Astrocyte of the cerebellum (primary cell): ENCODE measurements at regions not wholly inside any gene's neighbourhood (a gene's known extent, or its start where the extent isn't known, plus 50 kb on each side); places are given as distances from the start of the nearest gene placed in this dataset.

Experiments
- DNase-seq: peaks from one replicate; pipeline ENCODE4 v3.0.0-alpha.2; 2011; ENCODE audit warnings: low read depth
- H3K4me3 ChIP-seq: 2 replicates; pipeline ENCODE4 v1.5.1; 2011; ENCODE audit warnings: mild to moderate bottlenecking, low read depth, low read length, moderate library complexity
- in situ Hi-C: cut with HindIII; loops from 2 replicates; pipeline ENCODE4 v1.10.0; 2017; ENCODE audit warnings: low sequenced_read_pairs
- TF ChIP-seq, protein P1 (sequence below): IDR thresholded peaks from 2 replicates; pipeline ENCODE4 v1.5.1; 2012; ENCODE audit warnings: low read length, low read depth, moderate library complexity, mild to moderate bottlenecking; ENCODE audit errors: missing control alignments

DNA sequence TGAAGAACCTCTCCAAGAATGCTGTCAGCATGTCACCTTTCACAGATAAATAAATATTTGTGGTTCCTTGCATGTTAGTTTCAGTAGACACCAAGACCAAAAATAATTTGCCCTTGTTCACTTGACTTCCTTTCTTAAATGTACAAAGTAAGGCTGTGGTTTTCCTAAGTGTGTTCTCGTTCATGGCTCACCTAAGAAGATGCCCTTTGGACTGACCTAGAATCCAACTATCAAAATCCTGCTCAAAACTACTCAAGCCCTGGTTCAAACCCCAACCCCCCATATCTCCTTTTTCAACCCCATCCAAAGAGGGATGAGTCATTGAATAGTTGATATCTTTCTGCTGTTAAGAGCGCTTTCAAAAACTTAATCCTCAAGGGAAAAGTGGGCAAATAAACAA, 247.8 kb upstream of the ZNF507 start:
- in situ Hi-C loops, result no loop called here
- no peak overlapping the region for H3K4me3 ChIP-seq
- TF ChIP-seq, protein P1, sequence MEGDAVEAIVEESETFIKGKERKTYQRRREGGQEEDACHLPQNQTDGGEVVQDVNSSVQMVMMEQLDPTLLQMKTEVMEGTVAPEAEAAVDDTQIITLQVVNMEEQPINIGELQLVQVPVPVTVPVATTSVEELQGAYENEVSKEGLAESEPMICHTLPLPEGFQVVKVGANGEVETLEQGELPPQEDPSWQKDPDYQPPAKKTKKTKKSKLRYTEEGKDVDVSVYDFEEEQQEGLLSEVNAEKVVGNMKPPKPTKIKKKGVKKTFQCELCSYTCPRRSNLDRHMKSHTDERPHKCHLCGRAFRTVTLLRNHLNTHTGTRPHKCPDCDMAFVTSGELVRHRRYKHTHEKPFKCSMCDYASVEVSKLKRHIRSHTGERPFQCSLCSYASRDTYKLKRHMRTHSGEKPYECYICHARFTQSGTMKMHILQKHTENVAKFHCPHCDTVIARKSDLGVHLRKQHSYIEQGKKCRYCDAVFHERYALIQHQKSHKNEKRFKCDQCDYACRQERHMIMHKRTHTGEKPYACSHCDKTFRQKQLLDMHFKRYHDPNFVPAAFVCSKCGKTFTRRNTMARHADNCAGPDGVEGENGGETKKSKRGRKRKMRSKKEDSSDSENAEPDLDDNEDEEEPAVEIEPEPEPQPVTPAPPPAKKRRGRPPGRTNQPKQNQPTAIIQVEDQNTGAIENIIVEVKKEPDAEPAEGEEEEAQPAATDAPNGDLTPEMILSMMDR, result no peak
- DNase-seq, result no peak

DNA sequence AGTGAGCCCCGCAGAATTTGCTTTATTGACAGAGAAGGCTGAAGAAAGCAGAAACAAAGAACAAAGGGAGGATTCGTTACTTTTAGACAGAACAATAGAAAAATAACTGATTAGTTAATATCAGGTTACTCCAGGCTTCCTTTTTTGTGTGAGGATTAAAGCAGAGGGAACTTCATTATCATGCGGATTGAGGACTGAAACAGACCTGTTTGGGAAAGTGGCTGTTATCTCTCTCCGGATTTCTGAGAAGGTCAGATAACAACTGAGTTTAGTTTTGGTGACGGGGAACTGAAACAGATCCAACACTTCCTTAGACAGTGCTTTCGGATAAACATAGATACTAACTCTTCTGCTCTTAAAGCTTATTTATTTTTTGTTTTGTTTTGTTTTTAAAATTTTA, 246.4 kb upstream of the ZNF507 start:
- DNase-seq, result no peak
- TF ChIP-seq, protein P1, result no peak
- in situ Hi-C loops, result no loop called here
- H3K4me3 ChIP-seq, result no peak overlapping the region

DNA sequence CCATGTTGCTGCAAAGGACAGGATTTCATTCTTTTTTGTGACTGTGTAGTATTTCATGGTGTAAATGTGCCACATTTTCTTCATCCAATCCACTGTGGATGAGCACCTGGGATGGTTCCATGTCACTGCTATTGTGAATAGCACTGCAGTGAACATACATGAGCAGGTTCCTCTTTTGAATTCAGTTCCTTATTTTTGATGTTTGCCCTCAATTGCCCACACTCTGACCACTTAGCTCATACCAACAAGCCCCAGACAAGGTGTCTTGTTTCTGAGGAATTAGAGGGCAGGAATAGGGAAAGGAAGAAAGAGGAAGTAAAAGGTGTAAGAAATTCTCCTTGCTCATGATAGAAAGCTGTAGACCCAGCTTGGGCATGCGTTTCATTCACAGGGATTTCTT, 244.2 kb upstream of the ZNF507 start:
- in situ Hi-C loops, result no loop called here
- no peak overlapping the region for H3K4me3 ChIP-seq
- DNase-seq, result no peak
- TF ChIP-seq, protein P1, result no peak

- in situ Hi-C loops, result no loop called here
- no peak overlapping the region for H3K4me3 ChIP-seq
- DNase-seq, result no peak
- TF ChIP-seq, protein P1, result no peak
Measured at GRCh38 chr19:32103541-32103940, 241.9 kb upstream of the ZNF507 start.

DNA sequence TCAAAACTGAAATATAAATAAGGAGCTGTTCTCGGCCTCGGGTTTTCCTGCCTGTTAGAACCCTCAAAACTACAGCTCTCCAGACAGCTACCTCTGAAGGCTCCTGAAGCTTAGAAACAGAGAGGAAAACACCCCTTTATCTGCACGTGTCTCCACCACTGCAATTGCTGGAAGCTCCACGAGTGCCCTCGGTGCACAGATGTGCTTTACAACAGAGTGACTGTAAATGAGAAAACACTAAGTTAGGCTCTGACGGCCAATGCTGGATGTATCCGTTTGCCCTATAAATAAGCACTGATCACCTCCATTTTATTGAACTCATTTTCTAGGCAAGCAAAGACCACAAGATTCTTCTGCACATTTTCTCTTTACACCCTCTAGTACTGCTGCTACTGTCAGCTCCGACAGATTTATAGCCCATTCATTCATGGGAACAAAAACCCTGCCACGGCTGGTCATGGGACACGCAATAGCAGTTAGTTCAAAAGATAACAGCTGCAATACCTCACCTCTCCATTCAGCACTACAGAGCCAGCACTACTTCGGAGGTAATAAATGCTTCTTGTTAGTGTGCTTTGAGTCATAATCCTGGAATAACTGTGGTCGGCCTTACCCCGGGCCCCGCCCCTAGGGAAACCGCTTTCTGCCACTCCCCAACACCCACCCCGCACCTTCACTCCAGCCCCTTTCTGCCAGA, 241.1 kb upstream of the ZNF507 start:
- TF ChIP-seq, protein P1, result no peak
- no peak for DNase-seq
- H3K4me3 ChIP-seq, result no peak overlapping the region
- in situ Hi-C loops, result no loop called here

DNA sequence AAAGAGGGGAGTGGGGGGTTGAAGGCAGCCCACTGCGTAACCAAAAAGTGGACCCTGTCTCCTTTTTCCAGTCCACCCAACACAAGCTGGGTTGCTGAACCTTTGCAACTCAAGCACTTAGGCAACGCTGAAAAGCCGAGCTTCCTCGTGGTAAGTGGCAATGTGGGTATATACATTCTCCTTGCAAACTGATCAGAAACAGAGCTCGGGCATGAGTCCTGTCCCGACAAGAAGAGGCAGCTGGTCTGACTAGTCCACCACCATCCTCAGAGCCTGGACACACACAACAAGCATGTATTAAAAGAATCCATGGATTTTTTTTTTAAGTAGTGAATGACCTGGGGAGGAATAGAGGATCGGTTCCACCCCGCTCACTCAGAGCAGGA, 240.6 kb upstream of the ZNF507 start:
- in situ Hi-C loops, result no loop called here
- no peak for DNase-seq
- no peak overlapping the region for H3K4me3 ChIP-seq
- TF ChIP-seq, protein P1, result no peak
